Cardiac fibroblast (primary cell): ENCODE measurements at regions not wholly inside any gene's neighbourhood (a gene's known extent, or its start where the extent isn't known, plus 50 kb on each side); places are given as distances from the start of the nearest gene placed in this dataset.

Experiments used
- DNase-seq, 2 donors: peaks; one replicate each; pipeline versions ENCODE4 v3.0.0 to v3.0.0-alpha.2; 2010; ENCODE audit warnings: low read depth in 2 of 2
- H3K4me3 ChIP-seq, 2 donors: replicated peaks in 1 of 2; 1 replicate in 1 of 2; 2 replicates in 1 of 2; pipeline ENCODE4 v1.5.1; 2011; ENCODE audit warnings: low read depth in 2 of 2, low read length in 2 of 2, mild to moderate bottlenecking in 2 of 2, moderate library complexity in 1 of 2
- CTCF ChIP-seq: IDR thresholded peaks from one replicate; pipeline ENCODE4 v1.5.1; 2011; ENCODE audit warnings: low read depth, mild to moderate bottlenecking, low read length, inconsistent platforms

GRCh38 chr4:31692399-31692940 is 972.3 kb downstream of the PCDH7 start:
- DNase-seq: peak in 1 of 2 donors; percentile 32
- H3K4me3 ChIP-seq: no peak overlapping the region
- TF ChIP-seq CTCF: no peak

DNA sequence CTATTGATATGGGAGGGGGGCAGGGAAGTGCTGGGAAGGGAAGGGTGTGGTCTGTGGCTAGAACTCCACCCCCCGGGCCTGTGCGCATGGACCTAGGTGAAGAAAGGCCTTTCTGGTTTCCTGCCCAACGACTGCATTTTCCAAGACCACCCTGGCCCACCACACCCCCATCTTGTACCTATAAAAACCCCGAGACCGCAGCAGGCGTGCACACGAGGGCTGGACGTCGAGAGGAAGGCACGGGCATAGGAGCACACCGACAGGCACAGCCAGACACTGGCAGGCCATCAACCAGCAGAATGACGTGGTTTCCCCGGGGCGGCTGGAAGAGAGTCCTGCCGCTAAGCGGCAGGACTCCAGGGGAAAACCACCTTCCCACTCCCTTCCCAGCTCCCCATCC is 981.1 kb downstream of the PCDH7 start:
- TF ChIP-seq CTCF: no peak
- H3K4me3 ChIP-seq: no peak overlapping the region
- DNase-seq: no peak

DNA sequence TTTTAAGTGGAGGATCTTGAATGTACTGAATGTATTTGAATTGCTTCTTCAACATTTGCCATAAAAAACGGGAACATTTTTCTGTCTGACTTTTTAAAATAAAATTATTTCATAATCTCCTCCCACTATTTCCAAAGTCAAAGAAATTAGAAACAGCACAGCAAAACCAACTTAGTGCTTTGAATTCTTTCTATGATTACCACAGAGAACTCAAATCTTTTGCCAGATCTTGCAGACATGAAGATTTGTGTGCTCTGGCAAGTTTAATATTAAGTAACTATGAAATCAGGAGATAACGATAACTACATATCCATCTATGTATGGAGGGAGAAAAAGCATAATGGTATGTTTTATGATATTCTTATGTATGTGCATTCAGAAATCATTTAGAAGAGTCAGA is 982.2 kb downstream of the PCDH7 start:
- DNase-seq: no peak
- H3K4me3 ChIP-seq: no peak overlapping the region
- TF ChIP-seq CTCF: no peak

- no peak for DNase-seq
- no peak for TF ChIP-seq CTCF
These were observed 994.1 kb downstream of the PCDH7 start for GRCh38 chr4:31714238-31714637.

GRCh38 chr4:31715302-31715701 is 995.1 kb downstream of the PCDH7 start:
- H3K4me3 ChIP-seq: no peak overlapping the region
- TF ChIP-seq CTCF: no peak
- DNase-seq: no peak

More at GRCh38 chr4:31714238-31714637, 994.1 kb downstream of the PCDH7 start:
- H3K4me3 ChIP-seq: no peak overlapping the region

- DNase-seq: no peak
- no peak overlapping the region for H3K4me3 ChIP-seq
- TF ChIP-seq CTCF: no peak
These were observed 1006.9 kb downstream of the PCDH7 start for GRCh38 chr4:31727030-31727429.

GRCh38 chr4:31735004-31735403 is 1014.8 kb downstream of the PCDH7 start:
- H3K4me3 ChIP-seq: no peak overlapping the region
- no peak for DNase-seq
- no peak for TF ChIP-seq CTCF
